Esophagus squamous epithelium (tissue), 5 donors: ENCODE measurements at regions not wholly inside any gene's neighbourhood (a gene's known extent, or its start where the extent isn't known, plus 50 kb on each side); places are given as distances from the start of the nearest gene placed in this dataset.

Experiments used
- DNase-seq: peaks from one replicate; lab custom pipeline; 2025; lab: John Stamatoyannopoulos, UW
- H3K27ac ChIP-seq, 4 donors: fragments of 200-600 bp; sonication (generic); one replicate each; pipeline ENCODE4 v1.5.1; 2016 to 2019; ENCODE audit warnings: mild to moderate bottlenecking in 1 of 4
- H3K27me3 ChIP-seq, 4 donors: fragments of 200-600 bp; sonication (generic); 1 replicate in 3 of 4; 2 replicates in 1 of 4; pipeline versions ENCODE4 v1.5.1 to v1.6.0; 2017 to 2021; ENCODE audit warnings: antibody characterized with exemption in 1 of 4
- H3K36me3 ChIP-seq, 3 donors: fragments of 200-600 bp; sonication (generic); one replicate each; pipeline ENCODE4 v1.5.1; 2016 to 2019
- H3K4me1 ChIP-seq, 3 donors: fragments of 200-600 bp; sonication (generic); one replicate each; pipeline ENCODE4 v1.5.1; 2017 to 2019
- H3K4me3 ChIP-seq, 4 donors: fragments of 200-600 bp; sonication (generic); 1 replicate in 3 of 4; 2 replicates in 1 of 4; pipeline ENCODE4 v1.5.1; 2016 to 2019; ENCODE audit warnings: mild to moderate bottlenecking in 2 of 4, moderate library complexity in 1 of 4
- H3K9me3 ChIP-seq, 3 donors: fragments of 200-600 bp; sonication (generic); one replicate each; pipeline ENCODE4 v1.5.1; 2016 to 2019
- CTCF ChIP-seq, 6 experiments: fragments of 450-650 bp in 4 of 6; fragments of 200-600 bp in 2 of 6; sonication (generic) in 2 of 6; IDR thresholded peaks; one replicate each; pipeline ENCODE4 v1.5.1; 2016 to 2019; ENCODE audit warnings: antibody characterized with exemption in 6 of 6, mild to moderate bottlenecking in 4 of 6, moderate library complexity in 4 of 6
- POLR2A ChIP-seq, 4 donors: fragments of 450-650 bp; IDR thresholded peaks; one replicate each; pipeline ENCODE4 v1.6.1; 2017; ENCODE audit warnings: antibody characterized with exemption in 4 of 4, mild to moderate bottlenecking in 4 of 4, moderate library complexity in 3 of 4
- WGBS, 2 donors: methylation state at CpG; one replicate each; pipeline ENCODE4 v1.1.5; 2018; 5-methylcytosine and 5-hydroxymethylcytosine counted together
- intact Hi-C: fragments of 100-400 bp; cut with DNase I; formaldehyde crosslinking; loops from one replicate; pipeline ENCODE4 v1.15.0; 2022
- donor health status: DM: yes; HTN: yes; CAD: no.

GRCh38 chr4:65791111-65791811 is 121.0 kb upstream of the EPHA5 start:
- Histone ChIP-seq H3K4me3 (peak overlapping the region in 1 of 4 donors; percentile 2), H3K9me3 (no peaks in the 10 kb centered on the region), H3K4me1 (no peaks in the 10 kb centered on the region), H3K36me3 (no peaks in the 10 kb centered on the region), H3K27ac (no peak overlapping the region), H3K27me3 (no peaks in the 10 kb centered on the region)
- intact Hi-C loops = no loop called here
- WGBS, 2 donors = 37 to 43% methylated on average over 1 of the region's 1 CpG
- no peak for DNase-seq
- TF ChIP-seq POLR2A (IDR thresholded peaks at IDR 0.05) = no peak
- no peak for TF ChIP-seq CTCF (IDR thresholded peaks at IDR 0.05)

DNA sequence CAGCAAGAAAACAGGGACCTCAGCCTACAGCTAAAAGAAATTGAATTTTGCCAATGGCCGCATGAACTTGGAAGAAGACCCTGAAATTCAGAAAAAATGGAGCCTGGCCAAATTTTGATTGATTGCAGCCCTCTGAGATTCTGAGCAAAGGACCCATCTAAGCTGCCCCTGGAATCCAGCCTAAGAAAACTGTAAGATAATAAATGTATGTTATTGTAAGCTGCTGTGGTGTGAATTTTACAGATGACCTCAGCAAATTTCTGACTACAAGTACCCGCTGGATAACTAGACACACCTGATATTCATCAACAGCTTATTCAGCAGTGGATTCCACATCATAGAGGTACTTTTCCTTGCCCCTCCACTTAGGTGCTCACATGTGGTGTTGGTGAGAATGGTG is 119.5 kb upstream of the EPHA5 start:
- no peak for TF ChIP-seq POLR2A (IDR thresholded peaks at IDR 0.05)
- no peak for TF ChIP-seq CTCF (IDR thresholded peaks at IDR 0.05)

GRCh38 chr4:65789341-65789740 is 119.1 kb upstream of the EPHA5 start:
- Histone ChIP-seq H3K9me3 (no peaks in the 10 kb centered on the region), H3K27ac (no peak overlapping the region), H3K4me3 (no peak overlapping the region), H3K27me3 (no peaks in the 10 kb centered on the region), H3K4me1 (no peaks in the 10 kb centered on the region), H3K36me3 (no peaks in the 10 kb centered on the region)
- WGBS, 2 donors = 65 to 70% methylated on average over 2 of the region's 2 CpGs
- intact Hi-C loops = no loop called here
- no peak for TF ChIP-seq POLR2A (IDR thresholded peaks at IDR 0.05)
- TF ChIP-seq CTCF (IDR thresholded peaks at IDR 0.05) = no peak
- DNase-seq = no peak

More for the DNA sequence above, 119.5 kb upstream of the EPHA5 start:
- DNase-seq = no peak
- Histone ChIP-seq H3K27ac (no peak overlapping the region), H3K4me1 (no peaks in the 10 kb centered on the region), H3K36me3 (no peaks in the 10 kb centered on the region), H3K27me3 (no peaks in the 10 kb centered on the region), H3K9me3 (no peaks in the 10 kb centered on the region), H3K4me3 (no peak overlapping the region)
- intact Hi-C loops = no loop called here
- 57 to 58% methylated on average over 2 of the region's 2 CpGs for WGBS, 2 donors

GRCh38 chr4:65777270-65777669 is 107.0 kb upstream of the EPHA5 start:
- H3K4me3 ChIP-seq = no peak overlapping the region
- H3K36me3 ChIP-seq = no peaks in the 10 kb centered on the region
- WGBS, 2 donors = 29 to 43% methylated on average over 1 of the region's 1 CpG
- TF ChIP-seq CTCF (IDR thresholded peaks at IDR 0.05) = no peak
- no peak for TF ChIP-seq POLR2A (IDR thresholded peaks at IDR 0.05)
- H3K4me1 ChIP-seq = no peaks in the 10 kb centered on the region
- no peak for DNase-seq
- intact Hi-C loops = no loop called here
- peaks cover 0 to 20% (median 0%) of the 10 kb centered on the region in 3 donors for H3K9me3 ChIP-seq
- H3K27me3 ChIP-seq = no peaks in the 10 kb centered on the region
- H3K27ac ChIP-seq = no peak overlapping the region

- 88 to 100% methylated on average over 1 to 4 of the region's 6 CpGs for WGBS, 2 donors
- intact Hi-C loops = no loop called here
- Histone ChIP-seq H3K4me3 (no peak overlapping the region), H3K4me1 (no peaks in the 10 kb centered on the region), H3K27me3 (no peaks in the 10 kb centered on the region), H3K9me3 (peaks cover 0 to 28% (median 0%) of the 10 kb centered on the region in 3 donors), H3K36me3 (no peaks in the 10 kb centered on the region), H3K27ac (no peak overlapping the region)
- no peak for TF ChIP-seq POLR2A (IDR thresholded peaks at IDR 0.05)
- TF ChIP-seq CTCF (IDR thresholded peaks at IDR 0.05) = no peak
- no peak for DNase-seq
These were observed 103.3 kb upstream of the EPHA5 start for GRCh38 chr4:65773636-65774035.
